ENCODE measurements at regions not wholly inside any gene's neighbourhood (a gene's known extent, or its start where the extent isn't known, plus 50 kb on each side); places are given as distances from the start of the nearest gene placed in this dataset.

- TF ChIP-seq ZNF654 (tag by site-specific recombination; IDR thresholded peaks at IDR 0.05; ENCODE audit: low read depth) (no peak), ZNF146 (tag by site-specific recombination; IDR thresholded peaks at IDR 0.05) (no peak), ZNF707 (tag by site-specific recombination; IDR thresholded peaks at IDR 0.05) (no peak), ZNF19 (tag by site-specific recombination; IDR thresholded peaks at IDR 0.05; ENCODE audit: low read depth) (no peak), ZNF350 (tag by site-specific recombination; IDR thresholded peaks at IDR 0.05) (no peak), YY2 (tag by site-specific recombination; IDR thresholded peaks at IDR 0.05) (no peak), ZNF561 (tag by site-specific recombination; IDR thresholded peaks at IDR 0.05; ENCODE audit: borderline replicate concordance) (no peak), ZNF558 (tag by site-specific recombination; IDR thresholded peaks at IDR 0.05) (no peak), ZNF677 (tag by site-specific recombination; IDR thresholded peaks at IDR 0.05) (no peak), HOXA7 (CRISPR knock-in tag; IDR thresholded peaks at IDR 0.05; ENCODE audit: borderline replicate concordance) (no peak), ZNF529 (tag by site-specific recombination; IDR thresholded peaks at IDR 0.05; ENCODE audit: insufficient replicate concordance) (no peak), ZBTB7A (tag by site-specific recombination; IDR thresholded peaks at IDR 0.05; ENCODE audit: low read depth) (no peak), ZBTB48 (tag by site-specific recombination; IDR thresholded peaks at IDR 0.05) (no peak), ZNF324 (tag by site-specific recombination; IDR thresholded peaks at IDR 0.05) (no peak)
- TF ChIP-seq, protein P1, sequence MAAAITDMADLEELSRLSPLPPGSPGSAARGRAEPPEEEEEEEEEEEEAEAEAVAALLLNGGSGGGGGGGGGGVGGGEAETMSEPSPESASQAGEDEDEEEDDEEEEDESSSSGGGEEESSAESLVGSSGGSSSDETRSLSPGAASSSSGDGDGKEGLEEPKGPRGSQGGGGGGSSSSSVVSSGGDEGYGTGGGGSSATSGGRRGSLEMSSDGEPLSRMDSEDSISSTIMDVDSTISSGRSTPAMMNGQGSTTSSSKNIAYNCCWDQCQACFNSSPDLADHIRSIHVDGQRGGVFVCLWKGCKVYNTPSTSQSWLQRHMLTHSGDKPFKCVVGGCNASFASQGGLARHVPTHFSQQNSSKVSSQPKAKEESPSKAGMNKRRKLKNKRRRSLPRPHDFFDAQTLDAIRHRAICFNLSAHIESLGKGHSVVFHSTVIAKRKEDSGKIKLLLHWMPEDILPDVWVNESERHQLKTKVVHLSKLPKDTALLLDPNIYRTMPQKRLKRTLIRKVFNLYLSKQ (tag by site-specific recombination; IDR thresholded peaks at IDR 0.05; ENCODE audit: borderline replicate concordance) = no peak
- TF ChIP-seq, protein P2, sequence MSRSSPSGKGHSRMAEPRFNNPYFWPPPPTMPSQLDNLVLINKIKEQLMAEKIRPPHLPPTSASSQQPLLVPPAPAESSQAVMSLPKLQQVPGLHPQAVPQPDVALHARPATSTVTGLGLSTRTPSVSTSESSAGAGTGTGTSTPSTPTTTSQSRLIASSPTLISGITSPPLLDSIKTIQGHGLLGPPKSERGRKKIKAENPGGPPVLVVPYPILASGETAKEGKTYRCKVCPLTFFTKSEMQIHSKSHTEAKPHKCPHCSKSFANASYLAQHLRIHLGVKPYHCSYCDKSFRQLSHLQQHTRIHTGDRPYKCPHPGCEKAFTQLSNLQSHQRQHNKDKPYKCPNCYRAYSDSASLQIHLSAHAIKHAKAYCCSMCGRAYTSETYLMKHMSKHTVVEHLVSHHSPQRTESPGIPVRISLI (tag by site-specific recombination; IDR thresholded peaks at IDR 0.05) = no peak
- TF ChIP-seq, protein P3, sequence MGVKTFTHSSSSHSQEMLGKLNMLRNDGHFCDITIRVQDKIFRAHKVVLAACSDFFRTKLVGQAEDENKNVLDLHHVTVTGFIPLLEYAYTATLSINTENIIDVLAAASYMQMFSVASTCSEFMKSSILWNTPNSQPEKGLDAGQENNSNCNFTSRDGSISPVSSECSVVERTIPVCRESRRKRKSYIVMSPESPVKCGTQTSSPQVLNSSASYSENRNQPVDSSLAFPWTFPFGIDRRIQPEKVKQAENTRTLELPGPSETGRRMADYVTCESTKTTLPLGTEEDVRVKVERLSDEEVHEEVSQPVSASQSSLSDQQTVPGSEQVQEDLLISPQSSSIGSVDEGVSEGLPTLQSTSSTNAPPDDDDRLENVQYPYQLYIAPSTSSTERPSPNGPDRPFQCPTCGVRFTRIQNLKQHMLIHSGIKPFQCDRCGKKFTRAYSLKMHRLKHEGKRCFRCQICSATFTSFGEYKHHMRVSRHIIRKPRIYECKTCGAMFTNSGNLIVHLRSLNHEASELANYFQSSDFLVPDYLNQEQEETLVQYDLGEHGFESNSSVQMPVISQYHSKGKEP (tag by site-specific recombination; IDR thresholded peaks at IDR 0.05) = no peak
- TF ChIP-seq, protein P4, sequence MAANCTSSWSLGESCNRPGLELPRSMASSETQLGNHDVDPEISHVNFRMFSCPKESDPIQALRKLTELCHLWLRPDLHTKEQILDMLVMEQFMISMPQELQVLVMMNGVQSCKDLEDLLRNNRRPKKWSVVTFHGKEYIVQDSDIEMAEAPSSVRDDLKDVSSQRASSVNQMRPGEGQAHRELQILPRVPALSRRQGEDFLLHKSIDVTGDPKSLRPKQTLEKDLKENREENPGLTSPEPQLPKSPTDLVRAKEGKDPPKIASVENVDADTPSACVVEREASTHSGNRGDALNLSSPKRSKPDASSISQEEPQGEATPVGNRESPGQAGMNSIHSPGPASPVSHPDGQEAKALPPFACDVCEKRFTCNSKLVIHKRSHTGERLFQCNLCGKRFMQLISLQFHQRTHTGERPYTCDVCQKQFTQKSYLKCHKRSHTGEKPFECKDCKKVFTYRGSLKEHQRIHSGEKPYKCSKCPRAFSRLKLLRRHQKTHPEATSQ (tag by site-specific recombination; IDR thresholded peaks at IDR 0.05) = no peak
- TF ChIP-seq, protein P5, sequence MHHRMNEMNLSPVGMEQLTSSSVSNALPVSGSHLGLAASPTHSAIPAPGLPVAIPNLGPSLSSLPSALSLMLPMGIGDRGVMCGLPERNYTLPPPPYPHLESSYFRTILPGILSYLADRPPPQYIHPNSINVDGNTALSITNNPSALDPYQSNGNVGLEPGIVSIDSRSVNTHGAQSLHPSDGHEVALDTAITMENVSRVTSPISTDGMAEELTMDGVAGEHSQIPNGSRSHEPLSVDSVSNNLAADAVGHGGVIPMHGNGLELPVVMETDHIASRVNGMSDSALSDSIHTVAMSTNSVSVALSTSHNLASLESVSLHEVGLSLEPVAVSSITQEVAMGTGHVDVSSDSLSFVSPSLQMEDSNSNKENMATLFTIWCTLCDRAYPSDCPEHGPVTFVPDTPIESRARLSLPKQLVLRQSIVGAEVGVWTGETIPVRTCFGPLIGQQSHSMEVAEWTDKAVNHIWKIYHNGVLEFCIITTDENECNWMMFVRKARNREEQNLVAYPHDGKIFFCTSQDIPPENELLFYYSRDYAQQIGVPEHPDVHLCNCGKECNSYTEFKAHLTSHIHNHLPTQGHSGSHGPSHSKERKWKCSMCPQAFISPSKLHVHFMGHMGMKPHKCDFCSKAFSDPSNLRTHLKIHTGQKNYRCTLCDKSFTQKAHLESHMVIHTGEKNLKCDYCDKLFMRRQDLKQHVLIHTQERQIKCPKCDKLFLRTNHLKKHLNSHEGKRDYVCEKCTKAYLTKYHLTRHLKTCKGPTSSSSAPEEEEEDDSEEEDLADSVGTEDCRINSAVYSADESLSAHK (tag by site-specific recombination; IDR thresholded peaks at IDR 0.05) = no peak
- Histone ChIP-seq H3K9me3 (ENCODE audit: control insufficient read depth, insufficient read depth, low read depth, low read length) (no peaks in the 10 kb centered on the region), H3K4me1 (ENCODE audit: control insufficient read depth, insufficient read depth, low read length) (no peaks in the 10 kb centered on the region), H3K4me3 (ENCODE audit: low read depth, low read length) (no peak overlapping the region), H3K27ac (ENCODE audit: extremely low read depth, low read depth, low read length) (no peak overlapping the region), H3K36me3 (ENCODE audit: control insufficient read depth in 2 of 2, insufficient read depth in 1 of 2, low read length in 2 of 2) (no peaks in the 10 kb centered on the region)
- CTCF ChIA-PET = no interaction called here
- POLR2A ChIA-PET = no interaction called here
These were observed 192.4 kb upstream of the MPPED2 start for GRCh38 chr11:30778596-30778995.

DNA sequence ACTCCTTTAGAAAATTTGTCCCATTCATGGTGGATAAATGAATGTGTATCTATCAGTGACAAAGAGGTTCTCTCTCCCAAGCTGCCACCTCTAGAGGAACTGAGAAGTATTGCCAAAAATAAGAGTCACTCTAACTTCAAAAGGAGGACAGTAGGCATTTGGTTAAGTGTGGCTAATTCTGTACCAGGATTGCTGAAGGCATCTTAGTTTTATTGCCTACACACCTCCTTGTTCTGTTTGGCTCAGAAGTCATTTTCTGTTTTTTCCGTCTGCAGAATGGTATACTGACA, 189.0 kb upstream of the MPPED2 start:
- POLR2A ChIA-PET = no interaction called here
- H3K27ac ChIP-seq (ENCODE audit: extremely low read depth, low read depth, low read length) = no peak overlapping the region
- CTCF ChIA-PET = no interaction called here
- TF ChIP-seq ZNF132 (tag by site-specific recombination; IDR thresholded peaks at IDR 0.05; ENCODE audit: borderline replicate concordance) = no peak
- TF ChIP-seq ZNF677 (tag by site-specific recombination; IDR thresholded peaks at IDR 0.05) = no peak
- TF ChIP-seq, protein P2 (tag by site-specific recombination; IDR thresholded peaks at IDR 0.05) = no peak
- no peak for TF ChIP-seq INSM2 (tag by site-specific recombination; IDR thresholded peaks at IDR 0.05)
- TF ChIP-seq KLF9 (tag by site-specific recombination; IDR thresholded peaks at IDR 0.05; ENCODE audit: low read depth) = no peak
- TF ChIP-seq, protein P1 (tag by site-specific recombination; IDR thresholded peaks at IDR 0.05; ENCODE audit: borderline replicate concordance) = no peak

More for the DNA sequence above, 189.0 kb upstream of the MPPED2 start:
- no peaks in the 10 kb centered on the region for H3K36me3 ChIP-seq (ENCODE audit: control insufficient read depth in 2 of 2, insufficient read depth in 1 of 2, low read length in 2 of 2)
- H3K4me3 ChIP-seq (ENCODE audit: low read depth, low read length) = no peak overlapping the region
- H3K9me3 ChIP-seq (ENCODE audit: control insufficient read depth, insufficient read depth, low read depth, low read length) = no peaks in the 10 kb centered on the region
- no peaks in the 10 kb centered on the region for H3K4me1 ChIP-seq (ENCODE audit: control insufficient read depth, insufficient read depth, low read length)

All from HEK293 (cell line).